K562 (cell line): ENCODE measurements at regions not wholly inside any gene's neighbourhood (a gene's known extent, or its start where the extent isn't known, plus 50 kb on each side); places are given as distances from the start of the nearest gene placed in this dataset.

Source experiments
- FOXA1 ChIP-seq: fragments of 450-650 bp; IDR thresholded peaks from 2 replicates; pipeline ENCODE4 v1.6.1; 2016; ENCODE audit warnings: mild to moderate bottlenecking, borderline replicate concordance
- MTA2 ChIP-seq: fragments of 450-650 bp; IDR thresholded peaks from 2 replicates; pipeline ENCODE4 v1.6.1; 2016; ENCODE audit warnings: low read depth
- RBM22 ChIP-seq: fragments of 200-400 bp; formaldehyde crosslinking; IDR thresholded peaks from 2 replicates; pipeline ENCODE4 v1.6.1; 2018; ENCODE audit warnings: low read length, low read depth; ENCODE audit not compliant: poor library complexity, severe bottlenecking
- ZNF24 ChIP-seq: fragments of 450-650 bp; IDR thresholded peaks from 2 replicates; pipeline ENCODE4 v1.6.1; 2016
- TF ChIP-seq, protein P1 (sequence below), 3 experiments: IDR thresholded peaks in 2 of 3; conservative IDR thresholded peaks in 1 of 3; 2 replicates each; pipeline ENCODE4 v1.5.1; 2011 to 2012; ENCODE audit warnings: low read length in 3 of 3, mild to moderate bottlenecking in 3 of 3, control low read depth in 2 of 3, improper control_type of control experiment in 1 of 3, inconsistent platforms in 1 of 3, low read depth in 1 of 3, mixed read lengths in 1 of 3, moderate library complexity in 1 of 3; ENCODE audit not compliant: insufficient read depth in 2 of 3
- TF ChIP-seq, protein P2 (sequence below): conservative IDR thresholded peaks from 2 replicates; pipeline ENCODE4 v1.6.1; 2011; ENCODE audit warnings: low read depth, mild to moderate bottlenecking, low read length; ENCODE audit not compliant: control insufficient read depth
- TF ChIP-seq, protein P3 (sequence below): fragments of 450-650 bp; formaldehyde crosslinking; conservative IDR thresholded peaks from 2 replicates; pipeline ENCODE4 v1.4.0; 2022; ENCODE audit warnings: mild to moderate bottlenecking, missing genetic modification characterization

DNA sequence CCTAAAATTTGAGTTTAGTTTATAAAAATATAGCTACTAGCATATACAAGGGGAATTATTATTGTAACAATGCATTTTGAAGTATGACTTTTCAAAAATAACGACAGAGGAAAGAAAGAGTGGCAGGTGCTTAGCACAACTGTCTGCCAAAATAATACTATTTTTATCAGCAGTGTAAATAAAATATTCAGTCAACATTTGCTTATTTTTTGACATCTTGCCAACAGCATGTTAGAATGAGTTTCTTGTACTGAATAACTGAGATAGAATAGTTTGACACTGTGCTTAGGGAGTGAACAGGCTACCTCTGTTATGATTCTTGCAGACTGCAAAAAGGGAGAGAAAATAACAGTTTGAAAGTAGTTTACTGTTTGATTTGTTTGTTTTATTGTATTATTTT, 909.8 kb downstream of the BRINP3 start:
- TF ChIP-seq MTA2 (no peak), RBM22 (no peak), FOXA1 (no peak), ZNF24 (no peak)
- TF ChIP-seq, protein P1, sequence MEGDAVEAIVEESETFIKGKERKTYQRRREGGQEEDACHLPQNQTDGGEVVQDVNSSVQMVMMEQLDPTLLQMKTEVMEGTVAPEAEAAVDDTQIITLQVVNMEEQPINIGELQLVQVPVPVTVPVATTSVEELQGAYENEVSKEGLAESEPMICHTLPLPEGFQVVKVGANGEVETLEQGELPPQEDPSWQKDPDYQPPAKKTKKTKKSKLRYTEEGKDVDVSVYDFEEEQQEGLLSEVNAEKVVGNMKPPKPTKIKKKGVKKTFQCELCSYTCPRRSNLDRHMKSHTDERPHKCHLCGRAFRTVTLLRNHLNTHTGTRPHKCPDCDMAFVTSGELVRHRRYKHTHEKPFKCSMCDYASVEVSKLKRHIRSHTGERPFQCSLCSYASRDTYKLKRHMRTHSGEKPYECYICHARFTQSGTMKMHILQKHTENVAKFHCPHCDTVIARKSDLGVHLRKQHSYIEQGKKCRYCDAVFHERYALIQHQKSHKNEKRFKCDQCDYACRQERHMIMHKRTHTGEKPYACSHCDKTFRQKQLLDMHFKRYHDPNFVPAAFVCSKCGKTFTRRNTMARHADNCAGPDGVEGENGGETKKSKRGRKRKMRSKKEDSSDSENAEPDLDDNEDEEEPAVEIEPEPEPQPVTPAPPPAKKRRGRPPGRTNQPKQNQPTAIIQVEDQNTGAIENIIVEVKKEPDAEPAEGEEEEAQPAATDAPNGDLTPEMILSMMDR (IDR thresholded peaks at IDR 0.05 in 2 of 3, conservative IDR thresholded peaks at IDR 0.05 in 1 of 3; ENCODE audit: insufficient read depth in 2 of 3, low read depth in 1 of 3, low read length in 3 of 3) = no peak
- TF ChIP-seq, protein P2, sequence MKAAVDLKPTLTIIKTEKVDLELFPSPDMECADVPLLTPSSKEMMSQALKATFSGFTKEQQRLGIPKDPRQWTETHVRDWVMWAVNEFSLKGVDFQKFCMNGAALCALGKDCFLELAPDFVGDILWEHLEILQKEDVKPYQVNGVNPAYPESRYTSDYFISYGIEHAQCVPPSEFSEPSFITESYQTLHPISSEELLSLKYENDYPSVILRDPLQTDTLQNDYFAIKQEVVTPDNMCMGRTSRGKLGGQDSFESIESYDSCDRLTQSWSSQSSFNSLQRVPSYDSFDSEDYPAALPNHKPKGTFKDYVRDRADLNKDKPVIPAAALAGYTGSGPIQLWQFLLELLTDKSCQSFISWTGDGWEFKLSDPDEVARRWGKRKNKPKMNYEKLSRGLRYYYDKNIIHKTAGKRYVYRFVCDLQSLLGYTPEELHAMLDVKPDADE = no peak
- TF ChIP-seq, protein P3, sequence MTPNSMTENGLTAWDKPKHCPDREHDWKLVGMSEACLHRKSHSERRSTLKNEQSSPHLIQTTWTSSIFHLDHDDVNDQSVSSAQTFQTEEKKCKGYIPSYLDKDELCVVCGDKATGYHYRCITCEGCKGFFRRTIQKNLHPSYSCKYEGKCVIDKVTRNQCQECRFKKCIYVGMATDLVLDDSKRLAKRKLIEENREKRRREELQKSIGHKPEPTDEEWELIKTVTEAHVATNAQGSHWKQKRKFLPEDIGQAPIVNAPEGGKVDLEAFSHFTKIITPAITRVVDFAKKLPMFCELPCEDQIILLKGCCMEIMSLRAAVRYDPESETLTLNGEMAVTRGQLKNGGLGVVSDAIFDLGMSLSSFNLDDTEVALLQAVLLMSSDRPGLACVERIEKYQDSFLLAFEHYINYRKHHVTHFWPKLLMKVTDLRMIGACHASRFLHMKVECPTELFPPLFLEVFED = no peak
